ENCODE measurements at regions not wholly inside any gene's neighbourhood (a gene's known extent, or its start where the extent isn't known, plus 50 kb on each side); places are given as distances from the start of the nearest gene placed in this dataset.

DNA sequence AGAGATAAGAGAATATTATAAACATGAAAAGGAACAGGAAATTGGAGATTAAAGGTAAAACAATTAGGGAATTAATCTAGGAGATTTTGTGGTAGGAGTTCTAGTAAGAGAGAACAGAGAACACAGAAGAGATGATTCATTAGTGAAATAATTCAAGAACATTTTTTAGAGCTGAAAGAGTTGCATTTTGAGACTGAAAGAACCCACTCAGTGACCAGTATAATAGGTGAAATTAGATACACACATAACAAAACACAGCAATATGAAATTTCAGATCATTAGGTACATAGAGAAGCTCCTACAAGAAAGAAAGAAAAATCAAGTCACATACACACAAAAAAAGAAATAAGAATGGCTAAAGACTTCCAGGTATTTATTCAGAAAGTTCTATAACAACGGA is 144.0 kb downstream of the CYSLTR2 start:
- no peak for TF ChIP-seq POLR2A (IDR thresholded peaks at IDR 0.05)
- TF ChIP-seq, protein P1, sequence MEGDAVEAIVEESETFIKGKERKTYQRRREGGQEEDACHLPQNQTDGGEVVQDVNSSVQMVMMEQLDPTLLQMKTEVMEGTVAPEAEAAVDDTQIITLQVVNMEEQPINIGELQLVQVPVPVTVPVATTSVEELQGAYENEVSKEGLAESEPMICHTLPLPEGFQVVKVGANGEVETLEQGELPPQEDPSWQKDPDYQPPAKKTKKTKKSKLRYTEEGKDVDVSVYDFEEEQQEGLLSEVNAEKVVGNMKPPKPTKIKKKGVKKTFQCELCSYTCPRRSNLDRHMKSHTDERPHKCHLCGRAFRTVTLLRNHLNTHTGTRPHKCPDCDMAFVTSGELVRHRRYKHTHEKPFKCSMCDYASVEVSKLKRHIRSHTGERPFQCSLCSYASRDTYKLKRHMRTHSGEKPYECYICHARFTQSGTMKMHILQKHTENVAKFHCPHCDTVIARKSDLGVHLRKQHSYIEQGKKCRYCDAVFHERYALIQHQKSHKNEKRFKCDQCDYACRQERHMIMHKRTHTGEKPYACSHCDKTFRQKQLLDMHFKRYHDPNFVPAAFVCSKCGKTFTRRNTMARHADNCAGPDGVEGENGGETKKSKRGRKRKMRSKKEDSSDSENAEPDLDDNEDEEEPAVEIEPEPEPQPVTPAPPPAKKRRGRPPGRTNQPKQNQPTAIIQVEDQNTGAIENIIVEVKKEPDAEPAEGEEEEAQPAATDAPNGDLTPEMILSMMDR (IDR thresholded peaks at IDR 0.05), result no peak

Data from uterus (tissue), 2 donors.